22Rv1 (cell line): ENCODE measurements at regions not wholly inside any gene's neighbourhood (a gene's known extent, or its start where the extent isn't known, plus 50 kb on each side); places are given as distances from the start of the nearest gene placed in this dataset.

Source experiments
- H3K27ac ChIP-seq: fragments of 450-650 bp; 2 replicates; pipeline ENCODE4 v1.5.1; 2017
- CTCF ChIP-seq: fragments of 450-650 bp; IDR thresholded peaks from 2 replicates; pipeline ENCODE4 v1.5.1; 2017; ENCODE audit warnings: mild to moderate bottlenecking
- ZFX ChIP-seq: fragments of 450-650 bp; IDR thresholded peaks from 2 replicates; pipeline ENCODE4 v1.6.1; 2017; ENCODE audit warnings: antibody characterized with exemption, borderline replicate concordance

GRCh38 chr10:125273023-125273422 lies 112.7 kb upstream of the CTBP2 start:
- TF ChIP-seq ZFX: no peak
- TF ChIP-seq CTCF: no peak
- no peak overlapping the region for H3K27ac ChIP-seq

GRCh38 chr10:125269716-125270115 lies 109.4 kb upstream of the CTBP2 start:
- H3K27ac ChIP-seq: no peak overlapping the region
- TF ChIP-seq ZFX: no peak
- TF ChIP-seq CTCF: no peak

GRCh38 chr10:125266966-125267365 lies 106.6 kb upstream of the CTBP2 start:
- no peak for TF ChIP-seq CTCF
- TF ChIP-seq ZFX: no peak
- no peak overlapping the region for H3K27ac ChIP-seq

GRCh38 chr10:125266541-125266940 lies 106.2 kb upstream of the CTBP2 start:
- TF ChIP-seq CTCF (no peak), ZFX (no peak)
- H3K27ac ChIP-seq: no peak overlapping the region

- TF ChIP-seq ZFX: no peak
- no peak for TF ChIP-seq CTCF
- no peak overlapping the region for H3K27ac ChIP-seq
These were observed 105.2 kb upstream of the CTBP2 start for GRCh38 chr10:125265579-125265955.

GRCh38 chr10:125264757-125265578 lies 104.6 kb upstream of the CTBP2 start:
- TF ChIP-seq CTCF: no peak
- TF ChIP-seq ZFX: no peak

GRCh38 chr10:125264091-125264490 lies 103.7 kb upstream of the CTBP2 start:
- H3K27ac ChIP-seq: no peak overlapping the region
- TF ChIP-seq CTCF (no peak), ZFX (no peak)

More at GRCh38 chr10:125264757-125265578, 104.6 kb upstream of the CTBP2 start:
- no peak overlapping the region for H3K27ac ChIP-seq
